Inflammatory macrophage treated with lipopolysaccharide for 1 hour (primary cell): ENCODE measurements at regions not wholly inside any gene's neighbourhood (a gene's known extent, or its start where the extent isn't known, plus 50 kb on each side); places are given as distances from the start of the nearest gene placed in this dataset.

Source experiments
- DNase-seq, 2 donors: peaks; one replicate each; pipeline ENCODE4 v3.0.0-alpha.2; 2020 to 2022

DNA sequence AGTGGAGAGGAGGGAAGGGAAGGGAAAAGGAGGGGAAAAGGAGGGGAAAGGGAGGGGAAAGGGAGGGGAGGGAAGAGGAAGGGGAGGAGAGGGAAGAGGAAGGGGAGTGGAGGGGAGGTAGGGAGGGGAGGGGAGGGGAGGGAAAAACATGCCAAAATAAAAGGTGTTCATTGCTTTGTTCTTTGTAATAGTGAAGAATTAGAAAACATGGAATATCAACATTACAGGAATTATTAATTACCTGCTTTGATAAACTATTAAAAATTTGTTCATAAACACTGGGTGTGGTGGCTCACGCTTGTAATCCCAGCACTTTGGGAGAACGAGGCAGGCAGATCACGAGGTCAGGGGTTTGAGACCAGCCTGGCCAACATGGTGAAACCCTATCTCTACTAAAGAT is 579.2 kb downstream of the MED13L start:
- DNase-seq: no peak

DNA sequence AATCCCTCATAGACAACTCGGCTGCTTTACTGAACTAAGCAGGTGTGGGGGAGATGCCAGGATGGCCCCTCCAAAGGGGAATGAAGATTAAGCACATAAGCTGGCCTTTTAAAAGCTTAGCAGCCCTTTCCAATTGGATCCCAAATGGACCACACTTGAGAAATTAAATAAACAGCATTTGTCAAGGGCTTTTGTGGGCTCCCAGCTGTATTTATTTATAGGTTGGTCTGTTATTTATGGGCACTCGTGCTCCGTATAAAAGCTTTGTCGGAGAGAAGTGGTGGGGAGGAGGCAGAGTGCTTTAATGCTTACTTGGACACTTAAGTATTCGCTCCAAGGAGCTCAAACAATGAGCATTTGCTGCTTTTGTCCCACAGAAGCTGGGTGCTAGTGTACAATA is 580.2 kb downstream of the MED13L start:
- DNase-seq: no peak

DNA sequence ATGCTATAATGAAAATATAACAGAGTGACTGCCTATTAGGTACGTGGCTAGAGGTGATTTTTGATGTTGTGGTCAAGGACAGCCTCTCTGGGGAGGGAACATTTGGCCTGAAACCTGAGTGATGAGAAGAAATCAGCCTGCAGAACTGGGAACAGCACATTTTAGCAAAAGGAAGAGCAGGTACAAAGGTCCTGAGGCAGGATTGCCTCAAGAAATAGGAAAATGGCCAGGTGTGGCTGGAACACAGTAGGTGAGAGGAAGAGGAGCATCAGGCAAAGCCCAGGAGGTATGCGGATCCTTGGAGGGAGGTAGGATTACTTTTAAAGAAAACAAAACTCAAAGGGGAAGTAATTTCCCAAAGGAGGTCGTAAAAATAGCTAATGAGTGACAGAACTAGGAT is 582.9 kb downstream of the MED13L start:
- DNase-seq: no peak

DNA sequence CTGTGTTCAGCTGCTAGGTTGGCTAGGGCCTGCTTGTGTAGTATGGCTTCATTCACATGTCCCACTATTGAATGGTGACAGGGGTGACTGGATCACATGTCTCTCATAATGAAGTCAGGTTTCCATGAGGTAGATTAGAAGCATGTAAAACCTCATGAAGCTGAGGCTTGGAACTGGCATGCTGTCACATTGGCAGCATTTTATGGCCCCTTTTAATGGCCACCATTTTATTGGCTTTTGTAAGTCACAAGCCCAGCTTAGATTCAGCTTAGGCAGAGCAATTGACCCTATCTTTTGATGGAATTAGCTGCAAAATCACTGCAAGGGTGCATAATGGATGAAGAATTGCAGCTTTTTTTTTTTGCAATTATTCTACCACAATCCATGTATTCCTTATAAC is 583.5 kb downstream of the MED13L start:
- DNase-seq: no peak

DNA sequence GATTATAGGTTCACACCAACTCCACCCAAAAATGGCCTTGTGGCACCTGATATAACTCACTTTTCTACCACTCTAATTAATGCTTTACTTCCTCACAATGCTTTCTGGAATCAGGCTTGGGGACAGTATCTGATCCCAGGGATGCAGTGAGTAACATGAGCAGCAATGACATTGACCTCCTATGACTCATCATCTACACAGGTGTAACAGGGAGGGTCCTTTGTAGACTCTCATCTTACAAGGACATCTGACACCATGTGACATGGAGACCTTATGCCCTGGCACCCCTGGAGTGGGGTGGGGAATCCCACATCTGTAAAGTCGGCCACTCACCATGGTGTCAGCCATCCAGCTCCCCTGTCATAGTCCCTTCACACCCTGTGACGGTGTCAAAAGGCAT is 586.4 kb downstream of the MED13L start:
- no peak for DNase-seq

DNA sequence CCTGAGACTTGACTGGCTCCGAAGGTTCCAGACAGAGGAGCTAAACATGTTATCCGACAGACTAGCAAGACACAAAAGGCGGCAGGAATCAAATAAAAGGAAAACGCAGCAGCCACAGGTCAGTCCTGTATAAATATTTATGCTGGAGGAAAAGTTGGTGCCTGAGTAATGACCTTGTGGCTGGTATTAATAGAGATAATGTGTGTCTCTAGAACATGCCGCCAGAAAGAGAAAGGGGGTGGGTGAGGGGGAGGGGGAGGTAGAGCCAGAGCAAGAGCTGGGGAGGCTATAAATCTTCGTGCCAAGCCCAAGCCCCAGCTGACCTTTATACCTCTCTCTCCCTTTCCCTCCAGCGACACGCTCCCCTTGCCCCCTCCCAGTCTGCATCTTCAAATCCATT is 590.4 kb downstream of the MED13L start:
- no peak for DNase-seq

DNA sequence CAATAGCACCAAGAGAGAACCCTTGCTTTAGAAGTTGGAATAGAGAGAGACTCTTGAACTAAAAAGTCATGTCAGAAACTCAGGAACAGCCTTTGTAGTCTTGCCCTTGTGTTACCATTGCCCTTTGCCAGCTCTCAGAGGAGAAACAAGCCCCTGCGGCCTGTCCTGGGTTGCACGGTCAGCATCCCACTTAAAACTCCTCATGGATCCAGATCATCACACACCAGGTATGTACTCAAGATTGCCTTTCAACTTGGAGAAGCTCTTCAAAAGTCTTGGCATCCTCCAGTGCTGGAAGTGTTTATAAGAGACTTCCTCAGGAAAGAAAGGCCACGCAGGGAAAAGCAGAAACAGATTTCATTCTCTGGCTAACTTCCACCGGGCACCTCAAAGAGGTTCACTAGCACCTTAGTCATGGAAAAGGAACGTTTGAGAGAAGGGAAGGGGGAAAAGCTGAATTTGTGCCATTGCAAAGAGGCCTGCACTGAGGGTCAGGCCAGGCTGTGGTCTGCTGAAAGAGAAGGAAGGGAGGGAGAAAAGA is 594.2 kb downstream of the MED13L start:
- no peak for DNase-seq

DNA sequence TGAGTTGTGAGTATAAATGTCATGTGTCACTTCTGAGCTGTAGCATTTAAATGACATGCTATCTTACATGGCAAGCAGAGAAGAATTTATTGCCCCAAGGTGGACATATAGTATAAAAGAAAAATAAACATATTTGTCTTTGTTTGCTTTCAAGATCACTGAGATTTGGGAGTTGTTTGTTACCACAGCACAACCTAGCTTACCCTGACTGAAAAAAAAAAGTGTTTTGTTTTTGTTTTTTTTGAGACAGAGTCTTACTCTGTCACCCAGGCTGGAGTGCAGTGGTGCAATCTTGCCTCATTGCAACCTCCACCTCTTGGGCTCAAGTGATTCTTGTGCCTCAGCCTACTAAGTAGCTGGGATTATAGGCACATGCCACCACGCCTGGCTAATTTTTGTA is 596.5 kb downstream of the MED13L start:
- no peak for DNase-seq

DNA sequence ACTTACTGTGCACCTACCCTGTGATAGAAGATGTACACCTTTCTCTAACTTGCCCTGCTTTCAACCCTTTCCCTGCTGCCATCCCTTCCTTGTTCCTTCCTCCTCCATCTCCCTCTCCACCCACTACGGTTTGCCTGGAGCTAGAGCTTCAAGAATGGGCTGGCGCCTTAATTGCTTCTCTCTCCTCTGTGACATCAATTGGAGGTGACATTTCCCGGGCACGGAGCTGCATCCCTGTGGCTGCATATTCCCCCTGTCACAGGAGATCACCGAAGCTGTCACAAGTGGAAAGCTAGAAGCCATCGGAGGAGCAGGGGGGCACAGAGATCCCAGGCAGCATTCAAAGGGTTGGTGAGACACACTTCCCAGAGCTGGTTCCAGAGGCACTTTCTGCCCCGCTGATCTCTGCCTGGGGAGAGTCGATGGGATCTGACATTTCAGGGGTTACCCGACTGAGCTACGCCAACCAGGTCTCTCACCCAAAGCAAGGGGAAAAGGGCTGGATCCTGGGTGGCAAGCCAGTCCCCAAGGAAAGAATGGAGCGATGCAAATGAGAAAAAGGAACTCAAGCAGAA is 604.9 kb downstream of the MED13L start:
- no peak for DNase-seq

DNA sequence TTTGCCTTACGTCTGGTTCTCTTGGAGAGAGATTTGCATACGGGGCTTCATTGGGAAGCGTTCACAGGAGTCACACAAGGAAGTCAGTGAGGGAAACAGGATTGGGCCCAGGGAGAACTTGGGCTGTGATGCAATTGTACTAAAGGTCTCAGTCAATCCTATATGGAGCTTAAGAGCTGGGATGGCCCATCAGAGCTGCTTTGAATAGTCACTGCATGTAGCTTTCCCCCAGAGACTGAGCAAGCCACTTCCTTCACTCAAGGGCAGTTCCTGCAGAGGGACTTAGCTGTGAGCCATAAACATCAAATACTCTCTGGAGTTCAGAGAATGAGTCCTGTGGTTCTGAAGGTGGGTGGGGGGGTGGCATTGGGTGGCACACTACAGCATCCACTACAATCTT is 605.4 kb downstream of the MED13L start:
- DNase-seq: no peak

DNA sequence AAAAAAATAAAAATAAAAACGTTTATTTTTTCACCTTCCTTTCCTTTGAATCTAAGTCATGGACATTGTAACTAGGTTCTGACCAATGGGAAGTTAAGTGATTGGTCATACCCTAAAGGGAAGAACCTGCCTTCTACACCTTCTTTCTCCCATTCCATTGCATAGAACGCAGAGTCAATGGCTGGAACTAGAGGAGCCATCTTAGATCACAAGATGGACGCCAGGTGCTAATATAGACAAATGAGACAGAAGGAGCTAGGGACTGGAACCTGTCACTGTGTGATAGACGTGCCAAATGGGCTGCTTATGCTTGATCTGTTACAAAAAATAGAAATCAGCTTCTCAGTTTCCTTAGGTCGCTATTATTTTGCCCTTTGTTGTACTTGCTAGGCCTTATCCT is 606.6 kb downstream of the MED13L start:
- DNase-seq: no peak

DNA sequence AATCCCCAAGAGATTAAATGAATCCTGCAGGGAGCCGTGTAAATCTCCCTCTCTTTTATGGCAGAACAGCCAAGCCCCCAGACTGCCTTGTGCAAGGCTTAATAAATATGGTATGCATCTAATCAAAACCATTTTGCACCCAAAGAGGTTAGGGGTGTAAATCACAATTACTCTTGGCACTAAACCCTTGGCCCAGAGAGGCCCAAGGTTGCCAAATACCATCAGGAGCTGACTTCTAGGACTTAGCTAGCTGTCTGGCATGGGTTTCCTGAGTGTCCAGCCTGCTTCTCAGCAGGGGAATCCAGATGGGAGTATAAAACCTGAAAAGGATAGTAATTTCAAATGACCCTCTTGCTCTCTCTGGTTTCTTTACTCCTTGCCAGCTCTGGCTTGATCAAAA is 610.4 kb downstream of the MED13L start:
- DNase-seq: no peak

DNA sequence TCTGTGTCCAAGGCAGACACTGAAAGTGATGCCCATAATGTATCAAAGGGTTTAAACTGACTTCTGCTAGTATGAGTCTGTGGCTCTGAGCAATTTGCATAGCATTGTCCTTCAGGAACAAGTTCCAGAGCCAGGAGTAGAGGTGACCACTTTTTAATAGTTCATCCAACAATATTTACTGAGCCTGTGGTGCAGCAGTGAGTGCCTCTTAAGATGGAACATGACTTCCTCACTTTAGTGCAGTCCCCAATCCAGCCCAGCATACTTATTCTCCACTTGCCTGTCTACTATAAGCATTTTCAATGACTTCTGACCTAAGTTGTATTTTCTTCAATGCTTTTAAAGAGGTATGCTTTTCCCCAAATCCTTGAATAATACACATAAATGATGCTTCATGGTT is 611.3 kb downstream of the MED13L start:
- DNase-seq: no peak

DNA sequence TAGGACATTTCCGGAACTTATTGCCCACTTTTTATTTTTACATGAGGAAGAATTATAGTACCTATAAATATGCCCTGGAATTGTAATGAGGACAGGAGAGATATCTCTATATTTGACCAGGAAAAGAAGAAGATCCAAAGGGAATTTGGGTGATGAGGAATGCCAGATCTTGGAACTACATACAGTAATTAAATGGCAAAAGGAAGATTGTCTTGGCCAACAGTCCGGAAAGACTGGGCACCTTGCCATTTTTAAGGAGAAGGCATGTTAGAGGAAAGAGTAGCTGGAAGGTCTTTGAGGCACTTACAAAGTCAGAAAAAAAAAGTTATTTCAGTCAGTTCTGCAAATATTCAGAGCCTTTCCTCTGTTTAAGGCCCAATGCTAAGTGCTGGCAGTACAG is 616.4 kb downstream of the MED13L start:
- DNase-seq: no peak

DNA sequence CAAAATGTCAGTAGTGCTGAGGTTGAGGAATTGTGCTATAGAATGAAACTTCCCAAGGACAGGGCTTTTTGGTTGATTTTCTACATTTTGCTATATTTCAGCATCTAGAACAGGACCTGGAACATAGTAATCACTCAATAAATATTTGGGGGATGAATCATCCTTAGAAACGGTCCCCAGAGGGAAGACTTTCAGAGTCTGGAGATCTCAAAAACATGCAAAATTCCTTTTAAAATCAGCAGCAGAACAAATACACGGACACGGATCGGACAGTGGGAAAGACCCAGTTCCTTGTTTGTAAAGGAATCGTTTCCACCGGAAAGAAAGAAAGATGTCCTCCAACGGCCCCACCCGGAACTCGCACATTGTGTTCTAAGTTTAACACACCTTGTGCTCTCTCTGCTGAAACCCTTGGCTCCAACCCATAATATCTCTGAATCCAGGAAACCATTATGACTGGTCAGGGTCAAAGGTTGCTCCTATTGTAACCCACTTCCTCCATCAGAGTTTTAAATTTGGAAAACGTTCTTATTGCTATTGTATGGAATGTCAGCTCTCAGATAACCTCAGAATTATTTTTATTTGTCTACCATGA is 617.2 kb downstream of the MED13L start:
- no peak for DNase-seq

DNA sequence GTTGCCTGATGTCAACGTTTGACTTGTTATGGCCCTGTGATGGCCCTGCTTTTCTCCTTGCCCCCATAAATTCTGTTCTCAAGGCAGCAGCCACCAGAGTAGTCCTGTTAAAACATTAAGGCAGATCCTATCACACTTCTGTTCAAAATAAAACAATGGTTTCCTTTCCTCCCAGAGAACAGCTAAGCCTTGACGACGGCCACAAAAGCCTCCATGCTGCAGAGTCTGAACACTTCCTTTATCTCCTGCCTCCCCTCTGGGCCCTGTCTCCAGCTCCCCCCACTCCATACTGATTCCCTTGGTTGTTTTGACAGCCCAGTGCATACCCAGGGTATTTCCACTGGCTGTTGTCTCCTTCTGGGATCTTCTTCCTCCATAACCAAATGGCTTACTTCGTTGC is 618.1 kb downstream of the MED13L start:
- no peak for DNase-seq

DNA sequence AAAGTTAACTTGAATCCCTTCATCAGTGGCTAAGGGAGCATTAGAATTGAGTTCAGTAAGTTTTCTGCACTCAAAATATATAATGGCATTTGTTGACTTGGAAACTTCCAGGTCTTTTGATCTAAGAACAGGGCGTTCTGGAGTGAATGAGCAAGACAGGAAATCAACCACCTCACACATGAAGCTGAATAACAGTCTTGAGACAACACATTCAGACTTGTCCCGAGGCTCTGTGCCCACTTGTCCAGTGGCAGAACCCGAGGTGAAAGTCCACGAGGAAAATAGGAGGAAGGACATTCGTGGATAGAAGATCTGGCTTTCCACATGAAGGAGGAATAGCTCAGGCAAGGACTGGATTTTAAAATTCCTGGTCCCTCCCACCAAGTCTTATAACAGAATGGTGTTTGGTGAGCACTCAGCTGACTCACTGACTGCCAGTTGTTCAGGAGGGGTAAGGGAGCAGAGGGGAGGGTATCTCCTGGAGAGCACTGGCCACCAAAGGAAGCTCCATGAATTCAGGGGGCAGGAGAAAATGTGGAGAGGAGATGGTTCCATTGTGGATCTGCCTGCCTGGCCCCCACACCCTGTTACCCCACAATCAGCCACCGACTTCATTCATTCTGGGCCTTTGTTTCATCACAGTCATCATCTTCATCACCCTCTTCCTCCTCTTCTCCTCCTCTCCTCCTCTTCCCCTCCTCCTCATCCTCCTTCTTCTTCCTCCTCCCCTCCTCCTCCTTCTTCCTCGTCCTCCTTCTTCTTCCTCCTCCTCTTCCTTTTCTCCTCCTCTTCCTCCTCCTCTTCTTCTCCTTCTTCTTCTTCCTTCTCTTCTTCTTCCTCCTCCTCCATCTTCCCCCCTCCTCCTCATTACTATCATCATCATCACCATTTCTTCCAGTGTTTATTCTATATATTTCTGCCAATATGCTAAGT is 620.1 kb downstream of the MED13L start:
- no peak for DNase-seq

DNA sequence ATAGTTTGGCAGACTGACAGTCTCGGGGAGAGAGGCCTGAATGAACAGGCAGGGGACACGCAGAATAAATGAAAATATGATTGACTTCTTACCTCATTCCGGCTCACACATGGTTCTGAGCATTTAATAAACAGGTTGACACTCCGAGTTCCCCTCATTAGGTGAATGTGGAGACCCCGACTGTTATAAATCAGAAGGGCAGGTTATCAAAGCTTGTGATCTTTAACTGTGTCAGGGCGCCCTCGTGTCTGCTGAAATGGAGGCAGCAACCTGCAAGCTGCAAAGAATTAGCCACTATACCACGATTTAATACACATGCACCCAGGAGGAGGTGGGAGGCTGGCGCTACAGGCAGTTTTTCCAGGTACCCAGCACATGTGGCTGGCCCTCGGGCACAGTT is 627.5 kb downstream of the MED13L start:
- DNase-seq: no peak

DNA sequence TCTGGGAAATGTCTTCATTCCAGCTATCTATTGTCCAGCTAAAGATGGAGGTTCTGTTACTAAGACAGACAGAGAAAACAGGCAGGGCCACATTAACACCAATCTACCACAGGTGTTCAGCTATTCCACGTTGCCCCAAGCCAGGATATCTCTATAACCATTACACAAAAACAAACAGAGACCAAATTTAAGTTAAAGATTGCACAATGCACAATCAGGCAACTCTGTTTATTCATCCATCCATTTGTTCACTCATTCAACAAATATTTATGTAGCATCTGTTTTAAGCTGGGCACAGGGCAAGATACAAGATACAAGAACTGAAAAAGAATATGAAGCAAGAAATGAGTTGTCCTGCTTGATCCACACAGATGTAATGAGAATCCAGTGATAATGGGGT is 629.0 kb downstream of the MED13L start:
- no peak for DNase-seq

DNA sequence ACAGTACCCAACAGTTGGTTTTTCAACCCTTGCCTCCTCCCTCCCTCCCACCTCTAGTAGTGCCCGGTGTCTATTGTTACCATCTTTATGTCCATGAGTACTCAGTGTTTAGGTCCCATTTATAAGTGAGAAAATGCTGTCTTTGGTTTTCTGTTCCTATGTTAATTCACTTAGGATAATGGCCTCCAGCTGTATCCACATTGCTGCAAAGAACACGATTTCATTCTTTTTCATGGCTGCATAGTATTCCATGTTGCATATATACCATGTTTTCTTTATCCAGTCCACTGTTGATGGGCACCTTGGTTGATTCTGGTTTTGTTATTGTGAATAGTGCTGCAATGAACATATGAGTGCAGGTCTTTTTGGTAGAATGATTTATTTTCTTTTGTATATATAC is 631.3 kb downstream of the MED13L start:
- DNase-seq: no peak

DNA sequence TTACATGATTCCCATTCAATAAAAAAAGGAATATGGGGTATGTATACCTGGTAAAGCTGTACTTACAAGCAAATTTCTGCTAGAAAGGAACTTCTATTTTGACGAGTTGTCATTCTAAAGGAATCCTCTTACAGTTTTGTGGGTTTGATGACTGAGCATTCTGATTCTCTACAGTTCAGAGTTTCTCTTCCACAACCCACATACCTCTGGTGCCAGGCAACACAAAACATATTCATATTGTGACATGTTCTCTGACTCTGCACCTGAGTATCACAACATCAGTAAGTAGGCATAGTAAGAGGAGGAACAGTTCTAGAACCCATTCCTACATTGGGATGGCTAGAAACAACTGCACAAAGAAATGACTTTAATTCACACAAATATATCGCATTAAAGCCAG is 636.6 kb downstream of the MED13L start:
- DNase-seq: no peak

DNA sequence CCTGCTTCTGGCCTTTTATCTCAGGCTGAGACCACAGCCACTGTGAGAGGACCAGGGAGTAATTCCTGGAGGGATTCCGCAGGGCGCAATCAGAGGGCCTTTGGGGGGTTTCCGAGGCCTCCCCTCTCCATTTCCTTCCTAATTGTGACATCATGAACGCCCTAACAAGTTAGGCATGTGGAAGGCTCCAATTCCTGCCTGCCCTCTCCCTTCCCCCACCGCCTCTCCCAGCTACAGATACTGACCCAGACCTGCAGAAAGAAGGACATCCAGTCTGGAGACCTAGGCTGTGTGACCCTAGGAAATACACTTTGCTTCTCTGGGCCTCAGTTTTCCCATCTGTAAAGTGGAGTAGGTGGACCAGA is 637.9 kb downstream of the MED13L start:
- no peak for DNase-seq

DNA sequence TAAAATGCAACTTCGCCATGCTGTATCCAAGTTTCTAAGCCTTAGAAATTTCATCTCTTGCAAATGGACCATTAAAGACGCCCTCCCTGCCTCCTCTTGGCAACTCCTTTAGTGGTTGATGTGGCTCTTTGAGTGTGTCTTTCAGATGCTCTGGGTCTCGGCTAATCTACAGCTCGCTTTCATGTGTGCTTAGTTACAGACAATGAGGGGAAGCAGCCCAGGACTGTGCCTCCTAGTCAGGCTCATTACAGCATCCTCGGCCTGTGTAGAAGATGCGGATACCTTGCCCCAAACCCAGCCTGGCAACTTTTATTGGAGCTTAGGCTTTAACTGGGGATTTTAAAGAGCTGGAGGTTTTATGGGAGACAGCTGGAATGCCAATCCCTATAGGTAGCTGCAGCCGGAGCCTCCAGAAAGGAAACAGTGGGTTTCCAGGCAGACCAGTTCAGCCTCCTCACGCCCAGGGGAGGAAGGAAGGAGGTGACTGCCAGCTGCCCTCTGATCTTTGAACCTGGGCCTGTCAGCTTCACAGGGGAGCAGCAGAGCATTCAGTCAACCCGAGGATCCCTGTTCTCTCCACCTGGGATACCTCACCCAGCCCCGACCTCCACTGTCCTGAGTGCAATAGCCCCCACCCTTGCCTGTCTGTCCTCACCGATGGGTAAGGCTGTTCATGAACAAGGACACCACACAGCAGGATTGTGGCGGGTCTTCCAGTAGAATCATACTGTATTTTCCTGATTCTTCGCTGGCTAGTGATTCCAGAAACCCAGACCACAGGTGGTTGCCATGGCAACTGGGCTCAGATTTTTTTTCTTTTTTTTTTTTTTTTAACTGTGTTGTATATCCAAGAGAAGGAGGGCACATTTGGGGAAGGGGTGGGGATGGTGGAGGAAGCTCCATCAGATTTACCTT is 638.5 kb downstream of the MED13L start:
- DNase-seq: no peak
